Testis (tissue), 2 donors: ENCODE measurements at regions not wholly inside any gene's neighbourhood (a gene's known extent, or its start where the extent isn't known, plus 50 kb on each side); places are given as distances from the start of the nearest gene placed in this dataset.

Experiments
- DNase-seq: peaks from one replicate; pipeline ENCODE4 v3.0.0-alpha.2; 2019
- H3K27ac ChIP-seq, 2 donors: fragments of 200-600 bp; sonication (generic); one replicate each; pipeline ENCODE4 v1.5.1; 2019
- H3K27me3 ChIP-seq: fragments of 200-600 bp; sonication (generic); one replicate; pipeline ENCODE4 v1.5.1; 2019
- H3K36me3 ChIP-seq: fragments of 200-600 bp; sonication (generic); one replicate; pipeline ENCODE4 v1.5.1; 2017; ENCODE audit warnings: low read depth; ENCODE audit errors: missing control alignments
- H3K4me1 ChIP-seq: fragments of 200-600 bp; sonication (generic); one replicate; pipeline ENCODE4 v1.5.1; 2019
- H3K4me3 ChIP-seq, 2 donors: fragments of 200-600 bp; sonication (generic); one replicate each; pipeline ENCODE4 v1.5.1; 2017 to 2019
- H3K9me3 ChIP-seq: fragments of 200-600 bp; sonication (generic); one replicate; pipeline ENCODE4 v1.5.1; 2017
- CTCF ChIP-seq, 3 experiments: fragments of 450-650 bp in 2 of 3; fragments of 200-600 bp in 1 of 3; sonication (generic) in 1 of 3; IDR thresholded peaks; one replicate each; pipeline ENCODE4 v1.5.1; 2016 to 2019; ENCODE audit warnings: antibody characterized with exemption in 3 of 3, mild to moderate bottlenecking in 2 of 3, moderate library complexity in 1 of 3
- POLR2A ChIP-seq: fragments of 450-650 bp; IDR thresholded peaks from one replicate; pipeline ENCODE4 v1.6.1; 2017; ENCODE audit warnings: antibody characterized with exemption, mild to moderate bottlenecking, moderate library complexity
- WGBS, 2 donors: methylation state at CpG; one replicate each; pipeline ENCODE4 v1.1.5; 2018; 5-methylcytosine and 5-hydroxymethylcytosine counted together
- intact Hi-C: fragments of 100-400 bp; cut with DNase I; formaldehyde crosslinking; loops from one replicate; pipeline ENCODE4 v1.15.1; 2023; ENCODE audit warnings: low total_unique reads

- Histone ChIP-seq H3K27me3 (no peaks in the 10 kb centered on the region), H3K4me3 (no peak overlapping the region), H3K36me3 (no peaks in the 10 kb centered on the region), H3K27ac (no peak overlapping the region), H3K9me3 (no peaks in the 10 kb centered on the region), H3K4me1 (peaks cover 72% of the 10 kb centered on the region)
- DNase-seq: no peak
- no peak for TF ChIP-seq POLR2A
- no peak for TF ChIP-seq CTCF (IDR thresholded peaks at IDR 0.05)
- 64 to 79% methylated on average over 9 of the region's 9 CpGs for WGBS, 2 donors
- intact Hi-C loops: no loop called here
Observed at GRCh38 chr2:120916446-120916845, 180.8 kb downstream of the GLI2 start.

GRCh38 chr2:120917886-120918285, 182.2 kb downstream of the GLI2 start:
- DNase-seq: no peak
- intact Hi-C loops: no loop called here
- H3K4me1 ChIP-seq: peaks cover 58% of the 10 kb centered on the region
- H3K4me3 ChIP-seq: no peak overlapping the region
- no peaks in the 10 kb centered on the region for H3K36me3 ChIP-seq
- no peaks in the 10 kb centered on the region for H3K27me3 ChIP-seq
- TF ChIP-seq CTCF (IDR thresholded peaks at IDR 0.05) (no peak), POLR2A (no peak)
- WGBS, 2 donors: 39 to 64% methylated on average over 3 to 4 of the region's 4 CpGs
- H3K9me3 ChIP-seq: no peaks in the 10 kb centered on the region
- no peak overlapping the region for H3K27ac ChIP-seq

- no peaks in the 10 kb centered on the region for H3K9me3 ChIP-seq
- intact Hi-C loops: no loop called here
- peaks cover 44% of the 10 kb centered on the region for H3K4me1 ChIP-seq
- TF ChIP-seq CTCF (IDR thresholded peaks at IDR 0.05) (no peak), POLR2A (no peak)
- DNase-seq: no peak
- WGBS, 2 donors: 94 to 100% methylated on average over 5 to 8 of the region's 8 CpGs
- no peaks in the 10 kb centered on the region for H3K27me3 ChIP-seq
- no peaks in the 10 kb centered on the region for H3K36me3 ChIP-seq
- no peak overlapping the region for H3K4me3 ChIP-seq
- no peak overlapping the region for H3K27ac ChIP-seq
Observed at GRCh38 chr2:120919216-120919615, 183.5 kb downstream of the GLI2 start.

GRCh38 chr2:120919771-120920453, 184.2 kb downstream of the GLI2 start:
- 70 to 76% methylated on average over 17 to 19 of the region's 19 CpGs for WGBS, 2 donors
- no peak for DNase-seq
- intact Hi-C loops: no loop called here

More at GRCh38 chr2:120919771-120920453, 184.2 kb downstream of the GLI2 start:
- Histone ChIP-seq H3K36me3 (no peaks in the 10 kb centered on the region), H3K9me3 (no peaks in the 10 kb centered on the region), H3K27me3 (no peaks in the 10 kb centered on the region), H3K4me3 (no peak overlapping the region), H3K27ac (no peak overlapping the region), H3K4me1 (peaks cover 37% of the 10 kb centered on the region)
- TF ChIP-seq POLR2A: no peak
- no peak for TF ChIP-seq CTCF (IDR thresholded peaks at IDR 0.05)
